HG03558 (cell line): ENCODE measurements at regions not wholly inside any gene's neighbourhood (a gene's known extent, or its start where the extent isn't known, plus 50 kb on each side); places are given as distances from the start of the nearest gene placed in this dataset.

Source experiments
- ATAC-seq: cut with Tn5 transposase; IDR thresholded peaks from one replicate; pipeline ENCODE4 v1.9.1; 2021; ENCODE audit warnings: moderate number of reproducible peaks; ENCODE audit not compliant: unreplicated experiment; ENCODE audit errors: extremely low read depth

DNA sequence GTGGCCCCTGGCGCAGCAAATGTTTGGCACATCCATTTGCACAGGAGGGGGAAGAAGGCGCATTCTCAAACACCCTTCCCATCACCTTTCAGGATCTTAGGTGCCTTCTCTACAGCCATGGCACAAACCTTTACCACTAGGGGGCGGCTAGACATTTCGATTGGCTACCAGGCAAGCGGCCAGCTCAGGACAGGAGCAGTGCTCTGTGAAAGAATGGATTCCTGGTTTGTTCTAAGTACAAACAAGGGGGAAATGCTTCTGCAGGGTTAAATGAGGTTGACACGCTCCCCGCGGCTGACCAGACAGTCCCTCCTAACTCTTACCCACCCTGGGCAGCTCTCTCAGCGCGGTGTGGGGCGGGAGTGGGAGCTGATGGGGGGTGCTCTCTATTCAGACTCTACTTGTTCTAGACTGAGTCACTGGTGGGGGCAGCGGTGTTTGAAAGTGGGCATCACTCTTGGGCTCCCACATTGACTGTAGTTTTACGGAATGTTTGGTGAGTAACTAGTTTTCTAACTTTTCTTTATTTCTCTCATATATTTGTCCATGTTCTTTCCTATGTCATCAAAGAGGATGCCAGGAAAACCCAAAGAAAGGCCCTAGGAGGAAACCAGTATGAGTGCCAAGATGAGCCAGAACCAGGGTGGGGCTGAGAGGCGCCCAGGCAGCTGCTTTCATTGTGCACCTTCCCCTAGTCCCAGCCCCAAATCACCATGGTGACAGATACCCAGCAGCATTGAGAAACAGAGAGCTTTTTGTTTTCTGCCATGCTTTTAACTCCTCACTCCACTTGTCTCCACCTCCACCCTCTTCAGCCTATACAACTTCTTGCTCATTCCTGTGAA is 61.4 kb upstream of the GPR158 start:
- no peak for ATAC-seq

GRCh38 chr10:25114036-25114411 is 60.8 kb upstream of the GPR158 start:
- ATAC-seq = no peak

DNA sequence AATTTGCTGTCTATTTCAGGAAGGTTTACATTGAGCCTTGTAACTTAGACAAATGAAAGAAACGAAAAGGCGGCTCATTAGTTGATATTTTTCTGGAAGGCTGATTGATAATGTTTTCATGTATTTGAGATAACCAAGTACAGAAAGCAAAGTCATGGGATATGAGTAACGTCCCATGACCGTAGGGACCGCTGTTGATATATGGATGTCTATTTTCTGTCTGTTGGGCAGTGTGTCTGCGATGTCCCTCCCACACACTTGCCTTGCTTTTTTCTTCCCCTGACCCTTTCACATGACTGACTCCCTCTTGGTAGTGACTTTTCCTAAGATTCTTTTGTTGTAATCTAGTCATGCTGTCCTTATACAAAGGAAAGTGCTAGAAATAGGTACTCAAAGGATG is 57.0 kb upstream of the GPR158 start:
- no peak for ATAC-seq

DNA sequence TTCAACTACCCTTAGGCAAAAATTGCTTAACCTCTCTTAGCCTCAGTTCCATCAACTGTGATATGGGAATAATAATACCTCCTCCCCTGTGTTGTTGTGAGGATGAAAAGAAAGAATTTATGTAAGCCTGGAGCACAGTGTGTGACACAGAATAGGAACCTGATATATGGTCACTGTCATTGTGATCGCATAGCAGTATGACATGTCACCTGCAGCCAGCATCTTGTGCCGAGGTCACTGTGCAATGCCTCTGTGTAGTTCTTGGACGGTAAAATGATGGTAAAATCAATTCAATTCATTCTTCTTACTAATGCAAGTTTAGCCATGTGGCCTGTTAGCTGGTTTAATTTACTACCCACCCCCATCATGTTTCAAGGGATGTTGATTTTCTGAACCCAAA is 54.6 kb upstream of the GPR158 start:
- ATAC-seq = no peak
